DND-41 (cell line): ENCODE measurements at regions not wholly inside any gene's neighbourhood (a gene's known extent, or its start where the extent isn't known, plus 50 kb on each side); places are given as distances from the start of the nearest gene placed in this dataset.

ENCODE experiments used
- ATAC-seq: fragments of 200-7000 bp; cut with Tn5 transposase; 3 replicates; pipeline ENCODE4 v1.9.1; 2021; ENCODE audit warnings: low read depth; ENCODE audit not compliant: insufficient read depth
- DNase-seq: peaks from one replicate; pipeline ENCODE4 v3.0.0-alpha.2; 2020
- H2AFZ ChIP-seq: 2 replicates; pipeline ENCODE4 v1.6.0; 2012; ENCODE audit warnings: low read depth, low read length
- H3K27ac ChIP-seq: 2 replicates; pipeline ENCODE4 v1.5.1; 2012; ENCODE audit warnings: low read length, inconsistent platforms
- H3K27me3 ChIP-seq: fragments of 200-600 bp; sonication (generic); 2 replicates; pipeline ENCODE4 v1.6.0; 2012; ENCODE audit warnings: low read length, mild to moderate bottlenecking, inconsistent platforms; ENCODE audit not compliant: insufficient read depth, poor library complexity
- H3K36me3 ChIP-seq: 2 replicates; pipeline ENCODE4 v1.5.1; 2012; ENCODE audit warnings: low read length, inconsistent platforms; ENCODE audit not compliant: insufficient read depth
- H3K4me1 ChIP-seq: 2 replicates; pipeline ENCODE4 v1.5.1; 2012; ENCODE audit warnings: mild to moderate bottlenecking, low read length; ENCODE audit not compliant: insufficient read depth
- H3K4me2 ChIP-seq: 2 replicates; pipeline ENCODE4 v1.6.0; 2012; ENCODE audit warnings: mild to moderate bottlenecking, moderate library complexity, low read length, inconsistent platforms; ENCODE audit not compliant: insufficient read depth
- H3K4me3 ChIP-seq, 2 experiments: fragments of 200-600 bp in 1 of 2; shearing (Covaris generic) in 1 of 2; 2 replicates each; pipeline ENCODE4 v1.5.1; 2012 to 2016; ENCODE audit warnings: inconsistent platforms in 2 of 2, low read length in 2 of 2, mild to moderate bottlenecking in 2 of 2, low read depth in 1 of 2, moderate library complexity in 1 of 2
- H3K79me2 ChIP-seq: 2 replicates; pipeline ENCODE4 v1.6.0; 2012; ENCODE audit warnings: low read length, inconsistent platforms; ENCODE audit not compliant: insufficient read depth
- H3K9ac ChIP-seq: 2 replicates; pipeline ENCODE4 v1.6.0; 2012; ENCODE audit warnings: low read depth, mild to moderate bottlenecking, inconsistent platforms, low read length, moderate library complexity
- H3K9me3 ChIP-seq: 2 replicates; pipeline ENCODE4 v1.5.1; 2012; ENCODE audit warnings: low read length, moderate library complexity, mild to moderate bottlenecking, inconsistent platforms; ENCODE audit not compliant: insufficient read depth, severe bottlenecking
- H4K20me1 ChIP-seq: 2 replicates; pipeline ENCODE4 v1.6.0; 2012; ENCODE audit warnings: low read length; ENCODE audit not compliant: insufficient read depth
- EZH2 ChIP-seq: IDR thresholded peaks from 3 replicates; pipeline ENCODE4 v1.6.1; 2012; ENCODE audit warnings: borderline replicate concordance, low read depth, mild to moderate bottlenecking, moderate library complexity, low read length, inconsistent platforms; ENCODE audit not compliant: severe bottlenecking
- TF ChIP-seq, protein P1 (sequence below): IDR thresholded peaks from 2 replicates; pipeline ENCODE4 v1.5.1; 2012; ENCODE audit warnings: borderline replicate concordance, low read length, moderate library complexity, mild to moderate bottlenecking; ENCODE audit not compliant: poor library complexity, severe bottlenecking; ENCODE audit errors: extremely low read depth

- no peak for TF ChIP-seq EZH2
- TF ChIP-seq, protein P1, sequence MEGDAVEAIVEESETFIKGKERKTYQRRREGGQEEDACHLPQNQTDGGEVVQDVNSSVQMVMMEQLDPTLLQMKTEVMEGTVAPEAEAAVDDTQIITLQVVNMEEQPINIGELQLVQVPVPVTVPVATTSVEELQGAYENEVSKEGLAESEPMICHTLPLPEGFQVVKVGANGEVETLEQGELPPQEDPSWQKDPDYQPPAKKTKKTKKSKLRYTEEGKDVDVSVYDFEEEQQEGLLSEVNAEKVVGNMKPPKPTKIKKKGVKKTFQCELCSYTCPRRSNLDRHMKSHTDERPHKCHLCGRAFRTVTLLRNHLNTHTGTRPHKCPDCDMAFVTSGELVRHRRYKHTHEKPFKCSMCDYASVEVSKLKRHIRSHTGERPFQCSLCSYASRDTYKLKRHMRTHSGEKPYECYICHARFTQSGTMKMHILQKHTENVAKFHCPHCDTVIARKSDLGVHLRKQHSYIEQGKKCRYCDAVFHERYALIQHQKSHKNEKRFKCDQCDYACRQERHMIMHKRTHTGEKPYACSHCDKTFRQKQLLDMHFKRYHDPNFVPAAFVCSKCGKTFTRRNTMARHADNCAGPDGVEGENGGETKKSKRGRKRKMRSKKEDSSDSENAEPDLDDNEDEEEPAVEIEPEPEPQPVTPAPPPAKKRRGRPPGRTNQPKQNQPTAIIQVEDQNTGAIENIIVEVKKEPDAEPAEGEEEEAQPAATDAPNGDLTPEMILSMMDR = no peak
- no peak for ATAC-seq
Observed at GRCh38 chr6:140276133-140276532, 901.7 kb upstream of the CITED2 start.

DNA sequence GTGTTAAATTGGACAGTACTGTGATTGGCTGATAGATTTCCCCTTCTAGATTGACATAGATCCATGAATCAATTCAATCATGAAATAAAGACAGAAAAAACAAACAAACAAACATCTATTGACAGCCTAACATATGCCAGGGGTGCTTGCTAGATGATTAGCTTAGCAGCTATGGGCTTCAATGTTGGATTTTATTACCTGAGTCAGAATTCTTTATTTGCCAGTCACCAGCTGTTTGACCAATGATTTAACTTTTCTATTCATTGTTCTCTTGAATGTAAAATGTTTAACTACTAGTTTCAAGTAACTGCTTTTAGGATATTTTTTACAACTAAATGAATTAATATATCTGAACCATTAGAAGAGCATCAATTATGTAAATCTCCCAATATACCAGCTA is 901.3 kb upstream of the CITED2 start:
- Histone ChIP-seq H3K4me3 (no peak overlapping the region), H3K4me2 (no peak overlapping the region), H4K20me1 (no peaks in the 10 kb centered on the region), H3K9ac (no peak overlapping the region), H3K36me3 (no peaks in the 10 kb centered on the region), H3K27ac (no peak overlapping the region), H3K79me2 (no peaks in the 10 kb centered on the region), H2AFZ (no peak overlapping the region), H3K9me3 (no peaks in the 10 kb centered on the region), H3K27me3 (no peaks in the 10 kb centered on the region), H3K4me1 (no peaks in the 10 kb centered on the region)
- ATAC-seq = no peak
- TF ChIP-seq, protein P1 = no peak
- TF ChIP-seq EZH2 = no peak
- no peak for DNase-seq

More at GRCh38 chr6:140276133-140276532, 901.7 kb upstream of the CITED2 start:
- Histone ChIP-seq H3K27me3 (no peaks in the 10 kb centered on the region), H3K9ac (no peak overlapping the region), H4K20me1 (no peaks in the 10 kb centered on the region), H2AFZ (no peak overlapping the region), H3K79me2 (no peaks in the 10 kb centered on the region), H3K4me2 (no peak overlapping the region), H3K36me3 (no peaks in the 10 kb centered on the region), H3K27ac (no peak overlapping the region), H3K9me3 (no peaks in the 10 kb centered on the region), H3K4me1 (no peaks in the 10 kb centered on the region), H3K4me3 (no peak overlapping the region)
- DNase-seq = no peak

DNA sequence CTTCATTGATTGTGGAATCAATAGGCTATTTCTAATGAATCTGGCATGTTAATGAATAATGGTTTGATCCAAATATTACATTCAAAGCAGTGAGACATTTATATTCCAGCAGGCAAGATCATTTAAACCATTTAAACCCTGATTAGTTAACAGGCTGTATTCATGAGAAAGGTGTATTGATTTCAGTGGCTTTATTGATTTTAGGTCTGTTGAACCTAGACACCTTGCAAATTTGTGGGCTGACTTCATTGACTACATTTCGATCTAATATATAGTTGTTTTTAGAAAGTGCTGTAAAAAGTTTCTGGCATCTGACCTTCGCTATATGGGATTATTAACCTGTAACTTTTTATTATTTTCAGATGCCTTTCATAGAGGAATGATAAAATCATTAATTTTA is 900.1 kb upstream of the CITED2 start:
- no peak overlapping the region for H3K4me2 ChIP-seq
- H3K27ac ChIP-seq = no peak overlapping the region
- DNase-seq (no peak), ATAC-seq (no peak)
- no peak overlapping the region for H3K9ac ChIP-seq
- H3K79me2 ChIP-seq = no peaks in the 10 kb centered on the region
- no peaks in the 10 kb centered on the region for H3K9me3 ChIP-seq
- no peaks in the 10 kb centered on the region for H4K20me1 ChIP-seq
- no peak overlapping the region for H3K4me3 ChIP-seq
- H2AFZ ChIP-seq = no peak overlapping the region
- TF ChIP-seq, protein P1 = no peak
- no peak for TF ChIP-seq EZH2
- no peaks in the 10 kb centered on the region for H3K36me3 ChIP-seq
- H3K4me1 ChIP-seq = no peaks in the 10 kb centered on the region
- no peaks in the 10 kb centered on the region for H3K27me3 ChIP-seq

- Histone ChIP-seq H3K36me3 (no peaks in the 10 kb centered on the region), H3K4me2 (no peak overlapping the region), H3K4me3 (no peak overlapping the region), H3K27ac (no peak overlapping the region), H2AFZ (no peak overlapping the region), H3K4me1 (no peaks in the 10 kb centered on the region), H4K20me1 (no peaks in the 10 kb centered on the region), H3K79me2 (no peaks in the 10 kb centered on the region), H3K9ac (no peak overlapping the region), H3K27me3 (no peaks in the 10 kb centered on the region), H3K9me3 (no peaks in the 10 kb centered on the region)
- DNase-seq (no peak), ATAC-seq (no peak)
- no peak for TF ChIP-seq EZH2
- TF ChIP-seq, protein P1 = no peak
Observed at GRCh38 chr6:140271759-140272377, 897.4 kb upstream of the CITED2 start.
